ENCODE measurements at regions not wholly inside any gene's neighbourhood (a gene's known extent, or its start where the extent isn't known, plus 50 kb on each side); places are given as distances from the start of the nearest gene placed in this dataset.

DNA sequence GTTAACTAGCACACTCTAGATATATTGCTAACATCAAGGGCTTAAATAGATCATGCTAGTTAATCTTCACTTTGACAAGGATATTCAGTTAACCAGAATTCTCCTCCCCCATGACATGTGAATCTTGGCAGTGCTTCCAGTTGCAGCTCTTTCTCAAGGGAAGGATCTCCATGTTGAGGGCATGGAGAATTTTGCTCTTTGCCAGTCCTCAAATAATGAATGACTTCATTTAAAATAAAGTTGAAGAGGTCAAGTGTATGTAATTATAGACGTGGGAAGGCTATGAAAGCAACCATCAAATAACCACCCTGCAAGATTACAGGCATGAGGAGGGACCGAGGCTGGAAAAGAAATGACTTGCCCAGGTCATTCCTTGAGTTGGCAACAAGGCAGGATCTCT is 87.3 kb upstream of the CPEB2 start:
- H3K4me3 ChIP-seq = no peak overlapping the region
- DNase-seq (ENCODE audit: low spot score) = no peak
- no peaks in the 10 kb centered on the region for H3K4me1 ChIP-seq (replicated peaks)
- TF ChIP-seq POLR2A (IDR thresholded peaks at IDR 0.05) (no peak), POLR2AphosphoS5 (IDR thresholded peaks at IDR 0.05) (no peak)
- TF ChIP-seq, protein P1, sequence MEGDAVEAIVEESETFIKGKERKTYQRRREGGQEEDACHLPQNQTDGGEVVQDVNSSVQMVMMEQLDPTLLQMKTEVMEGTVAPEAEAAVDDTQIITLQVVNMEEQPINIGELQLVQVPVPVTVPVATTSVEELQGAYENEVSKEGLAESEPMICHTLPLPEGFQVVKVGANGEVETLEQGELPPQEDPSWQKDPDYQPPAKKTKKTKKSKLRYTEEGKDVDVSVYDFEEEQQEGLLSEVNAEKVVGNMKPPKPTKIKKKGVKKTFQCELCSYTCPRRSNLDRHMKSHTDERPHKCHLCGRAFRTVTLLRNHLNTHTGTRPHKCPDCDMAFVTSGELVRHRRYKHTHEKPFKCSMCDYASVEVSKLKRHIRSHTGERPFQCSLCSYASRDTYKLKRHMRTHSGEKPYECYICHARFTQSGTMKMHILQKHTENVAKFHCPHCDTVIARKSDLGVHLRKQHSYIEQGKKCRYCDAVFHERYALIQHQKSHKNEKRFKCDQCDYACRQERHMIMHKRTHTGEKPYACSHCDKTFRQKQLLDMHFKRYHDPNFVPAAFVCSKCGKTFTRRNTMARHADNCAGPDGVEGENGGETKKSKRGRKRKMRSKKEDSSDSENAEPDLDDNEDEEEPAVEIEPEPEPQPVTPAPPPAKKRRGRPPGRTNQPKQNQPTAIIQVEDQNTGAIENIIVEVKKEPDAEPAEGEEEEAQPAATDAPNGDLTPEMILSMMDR (IDR thresholded peaks at IDR 0.05) = no peak
- no peak overlapping the region for H3K27ac ChIP-seq
- no peaks in the 10 kb centered on the region for H3K27me3 ChIP-seq (replicated peaks; ENCODE audit: insufficient read depth)
- H3K9me3 ChIP-seq = no peaks in the 10 kb centered on the region
- WGBS = 55% methylated on average over 2 of the region's 2 CpGs
- intact Hi-C loops (cut with DNase I) = no loop called here
- no peaks in the 10 kb centered on the region for H3K36me3 ChIP-seq

DNA sequence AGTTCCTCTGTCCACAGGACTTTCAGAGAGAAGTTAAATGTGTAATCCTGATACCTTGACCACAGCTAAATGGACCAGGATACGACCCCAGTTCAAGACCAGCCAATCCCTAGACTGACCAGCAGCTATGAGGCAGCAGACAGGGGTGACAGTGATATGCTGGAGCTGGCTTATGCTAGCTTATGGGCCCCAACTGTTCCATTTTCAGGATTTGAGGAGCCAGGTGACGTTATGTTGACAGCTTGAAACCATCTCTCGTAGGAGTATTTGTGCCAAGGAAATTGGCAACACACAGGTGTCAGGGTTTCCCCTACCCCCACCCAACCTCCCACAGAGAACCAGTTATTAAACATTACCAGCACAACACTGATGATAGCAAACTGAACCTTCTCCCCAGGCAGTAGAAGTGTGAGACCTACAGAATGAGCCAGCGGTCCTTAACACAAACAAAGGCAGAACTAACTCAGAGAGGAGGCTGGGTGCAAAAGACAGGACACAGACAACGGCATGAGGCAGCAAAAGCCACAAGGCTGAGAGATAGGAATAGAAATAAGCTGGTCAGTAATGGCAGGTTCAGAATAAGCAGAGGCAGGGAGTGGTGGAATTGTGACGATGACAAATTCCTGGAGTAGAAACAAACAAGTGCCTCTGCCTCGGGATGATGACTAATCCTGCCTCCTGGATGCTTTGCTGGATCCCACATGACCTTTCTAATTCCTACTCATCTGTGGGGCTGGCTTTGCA is 85.6 kb upstream of the CPEB2 start:
- no peaks in the 10 kb centered on the region for H3K36me3 ChIP-seq
- H3K4me3 ChIP-seq = no peak overlapping the region
- TF ChIP-seq POLR2AphosphoS5 (IDR thresholded peaks at IDR 0.05) (no peak), POLR2A (IDR thresholded peaks at IDR 0.05) (no peak)
- TF ChIP-seq, protein P1 (IDR thresholded peaks at IDR 0.05) = no peak
- H3K4me1 ChIP-seq (replicated peaks) = no peaks in the 10 kb centered on the region
- no peaks in the 10 kb centered on the region for H3K9me3 ChIP-seq
- H3K27me3 ChIP-seq (replicated peaks; ENCODE audit: insufficient read depth) = no peaks in the 10 kb centered on the region
- intact Hi-C loops (cut with DNase I) = no loop called here
- 25% methylated on average over 7 of the region's 7 CpGs for WGBS
- H3K27ac ChIP-seq = no peak overlapping the region
- DNase-seq (ENCODE audit: low spot score) = no peak

DNA sequence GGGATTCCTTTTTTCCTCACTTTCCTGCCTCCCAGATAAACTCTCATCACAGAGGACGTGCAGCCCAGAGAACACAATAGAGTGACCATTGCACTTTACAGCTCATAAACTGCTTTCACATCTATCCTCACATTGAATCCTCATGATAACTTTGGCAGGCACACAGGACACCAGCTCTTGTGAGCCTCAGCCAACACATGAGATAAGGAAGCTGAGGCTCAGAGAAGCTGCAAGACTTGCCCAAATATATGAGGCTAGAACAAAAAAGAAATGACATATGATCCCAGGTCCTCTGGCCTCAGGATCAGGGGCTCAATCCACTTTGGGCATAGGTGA is 85.0 kb upstream of the CPEB2 start:
- 24% methylated on average over 1 of the region's 1 CpG for WGBS
- Histone ChIP-seq H3K4me1 (replicated peaks) (no peaks in the 10 kb centered on the region), H3K9me3 (no peaks in the 10 kb centered on the region), H3K4me3 (no peak overlapping the region), H3K27ac (no peak overlapping the region), H3K27me3 (replicated peaks; ENCODE audit: insufficient read depth) (no peaks in the 10 kb centered on the region), H3K36me3 (no peaks in the 10 kb centered on the region)
- TF ChIP-seq POLR2AphosphoS5 (IDR thresholded peaks at IDR 0.05) = no peak
- TF ChIP-seq, protein P1 (IDR thresholded peaks at IDR 0.05) = no peak
- no peak for TF ChIP-seq POLR2A (IDR thresholded peaks at IDR 0.05)
- intact Hi-C loops (cut with DNase I) = no loop called here
- DNase-seq (ENCODE audit: low spot score) = no peak

DNA sequence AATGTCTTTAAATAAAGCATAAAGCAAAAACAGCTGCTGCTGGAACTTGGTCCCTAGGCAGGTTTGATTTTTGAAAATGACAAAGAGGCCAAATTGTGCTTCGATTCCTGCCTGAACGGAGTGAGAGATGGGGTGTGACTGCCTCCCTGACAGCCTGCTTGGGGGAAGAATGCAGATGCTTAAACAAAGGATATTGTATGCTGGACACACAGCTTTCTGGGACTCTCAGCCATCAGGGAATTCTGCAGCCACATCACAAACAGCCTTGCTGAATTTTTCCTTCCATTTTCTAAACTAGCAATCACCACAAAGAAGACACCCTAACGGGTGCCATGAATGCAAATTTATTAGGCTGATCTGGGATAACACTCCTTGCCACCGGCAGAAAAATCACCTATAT is 83.9 kb upstream of the CPEB2 start:
- H3K27ac ChIP-seq = no peak overlapping the region
- DNase-seq (ENCODE audit: low spot score) = no peak
- no peaks in the 10 kb centered on the region for H3K4me1 ChIP-seq (replicated peaks)
- TF ChIP-seq POLR2A (IDR thresholded peaks at IDR 0.05) = no peak
- H3K36me3 ChIP-seq = no peaks in the 10 kb centered on the region
- H3K27me3 ChIP-seq (replicated peaks; ENCODE audit: insufficient read depth) = no peaks in the 10 kb centered on the region
- no peak overlapping the region for H3K4me3 ChIP-seq
- intact Hi-C loops (cut with DNase I) = no loop called here
- H3K9me3 ChIP-seq = no peaks in the 10 kb centered on the region
- 46% methylated on average over 4 of the region's 4 CpGs for WGBS

DNA sequence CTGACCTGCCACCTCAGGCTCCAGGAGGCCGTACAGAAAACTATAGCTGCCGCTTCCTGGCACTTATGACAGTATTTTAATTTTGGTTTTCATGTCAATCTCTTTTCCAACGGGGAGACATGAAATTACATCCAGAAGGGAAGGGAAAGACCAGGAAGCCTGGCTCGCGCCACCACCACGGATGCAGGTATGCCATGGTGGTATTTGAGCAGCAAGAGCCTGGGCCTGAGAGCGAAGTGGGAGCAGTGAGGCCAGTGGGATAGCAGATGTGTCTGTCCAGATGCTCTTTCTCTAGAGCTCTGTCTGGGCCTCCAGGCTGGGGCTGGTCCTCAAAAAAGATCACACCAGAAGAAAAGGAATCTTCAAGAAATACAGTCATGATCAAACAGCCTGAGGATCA is 82.5 kb upstream of the CPEB2 start:
- no peak overlapping the region for H3K27ac ChIP-seq
- no peaks in the 10 kb centered on the region for H3K4me1 ChIP-seq (replicated peaks)
- no peak for DNase-seq (ENCODE audit: low spot score)
- WGBS = 94% methylated on average over 7 of the region's 7 CpGs
- no peak for TF ChIP-seq POLR2A (IDR thresholded peaks at IDR 0.05)
- TF ChIP-seq POLR2AphosphoS5 (IDR thresholded peaks at IDR 0.05) = no peak
- TF ChIP-seq, protein P1 (IDR thresholded peaks at IDR 0.05) = no peak
- intact Hi-C loops (cut with DNase I) = no loop called here
- H3K4me3 ChIP-seq = no peak overlapping the region
- H3K36me3 ChIP-seq = no peaks in the 10 kb centered on the region
- no peaks in the 10 kb centered on the region for H3K27me3 ChIP-seq (replicated peaks; ENCODE audit: insufficient read depth)
- no peaks in the 10 kb centered on the region for H3K9me3 ChIP-seq
